Loucy (cell line): ENCODE measurements at regions not wholly inside any gene's neighbourhood (a gene's known extent, or its start where the extent isn't known, plus 50 kb on each side); places are given as distances from the start of the nearest gene placed in this dataset.

Source experiments
- CTCF ChIP-seq: fragments of 200-600 bp; sonication (generic); conservative IDR thresholded peaks from 2 replicates; pipeline ENCODE4 v1.5.1; 2014; ENCODE audit warnings: mild to moderate bottlenecking, antibody characterized with exemption, low read length
- EZH2phosphoT487 ChIP-seq: fragments of 200-600 bp; IDR thresholded peaks from 2 replicates; pipeline ENCODE4 v1.6.1; 2018; ENCODE audit warnings: antibody characterized with exemption, mild to moderate bottlenecking, moderate library complexity, borderline replicate concordance

- TF ChIP-seq CTCF: no peak
- TF ChIP-seq EZH2phosphoT487: no peak
Measured at GRCh38 chr14:81613341-81614045, 79.8 kb upstream of the SEL1L start.
